ENCODE measurements at regions not wholly inside any gene's neighbourhood (a gene's known extent, or its start where the extent isn't known, plus 50 kb on each side); places are given as distances from the start of the nearest gene placed in this dataset.

- TF ChIP-seq ZFP3 (CRISPR knock-in tag; IDR thresholded peaks at IDR 0.05) (no peak), ZFP30 (CRISPR knock-in tag; IDR thresholded peaks at IDR 0.05) (no peak), TCF4 (CRISPR knock-in tag; IDR thresholded peaks at IDR 0.05; ENCODE audit: borderline replicate concordance) (no peak)
Measured at GRCh38 chr2:59997371-59997770, 556.1 kb downstream of the BCL11A start.
